ENCODE measurements at regions not wholly inside any gene's neighbourhood (a gene's known extent, or its start where the extent isn't known, plus 50 kb on each side); places are given as distances from the start of the nearest gene placed in this dataset.
"Not testable (repeated sequence)": the region's sequence is repeated elsewhere in the genome, so short reads cannot be mapped to it uniquely, and the experiment has no call there.

GRCh38 chr2:147609301-147609700 is 235.5 kb upstream of the ACVR2A start:
- no peak for DNase-seq (ENCODE audit: low read depth, low spot score)

DNA sequence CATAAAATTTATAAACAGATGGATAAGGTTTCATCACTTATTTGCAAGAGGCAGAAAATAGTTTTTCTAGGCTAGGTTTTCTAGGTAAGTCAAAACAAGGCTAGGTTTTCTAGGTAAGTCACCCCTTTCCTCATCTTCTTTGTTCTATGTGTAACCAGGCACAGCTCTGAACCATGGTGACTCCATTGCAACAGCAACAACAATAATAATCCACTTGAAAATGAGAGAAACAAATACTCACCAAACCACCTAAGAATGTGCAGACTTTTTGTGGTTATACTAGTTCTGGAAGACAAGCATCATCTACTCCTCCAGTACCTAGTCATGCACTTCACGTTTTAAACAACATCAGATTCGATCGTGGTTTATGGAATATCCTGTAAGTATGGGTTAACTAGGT is 237.4 kb upstream of the ACVR2A start:
- DNase-seq (ENCODE audit: low read depth, low spot score), result no peak

DNA sequence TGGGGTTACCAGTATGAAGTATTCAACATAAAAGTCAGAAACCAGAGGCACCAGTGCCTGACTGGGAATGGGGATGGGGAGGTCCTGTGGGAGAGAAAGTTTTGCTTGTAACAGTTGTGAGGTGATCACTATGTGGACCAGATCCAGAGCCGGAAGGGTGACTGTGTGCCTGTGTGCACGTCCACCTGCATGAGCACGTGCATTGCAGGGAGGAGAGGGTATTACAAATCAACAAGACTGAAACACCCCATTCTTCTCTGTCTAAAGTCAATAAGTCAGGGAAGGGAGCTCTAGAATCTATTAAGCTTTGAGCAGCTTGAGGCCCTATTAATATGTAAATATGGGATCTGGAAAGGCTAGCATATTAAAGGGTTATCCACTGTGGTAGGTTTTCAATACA is 241.0 kb upstream of the ACVR2A start:
- DNase-seq (ENCODE audit: low read depth, low spot score), result no peak

GRCh38 chr2:147603447-147603846 is 241.4 kb upstream of the ACVR2A start:
- no peak for DNase-seq (ENCODE audit: low read depth, low spot score)

DNA sequence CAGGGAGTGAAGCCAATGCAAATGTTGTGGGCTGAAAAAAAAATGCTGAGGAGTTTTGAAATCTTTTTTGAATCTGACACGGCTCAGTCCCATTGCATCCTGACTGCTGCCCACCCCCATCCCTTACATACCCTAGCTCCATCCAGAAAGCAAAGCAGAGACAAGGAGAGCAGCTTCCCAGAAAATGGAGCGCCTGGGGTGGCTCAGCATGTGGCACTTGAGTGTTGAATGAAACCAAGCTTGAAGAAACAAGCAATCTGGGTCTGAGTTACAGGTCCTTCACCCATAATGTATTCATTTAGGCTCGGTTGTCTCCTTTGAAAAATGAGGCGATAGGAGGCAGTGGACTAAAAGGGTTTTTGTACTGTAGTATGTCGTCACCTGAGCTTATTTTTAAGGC is 244.2 kb upstream of the ACVR2A start:
- DNase-seq (ENCODE audit: low read depth, low spot score), result no peak

- no peak for DNase-seq (ENCODE audit: low read depth, low spot score)
Measured at GRCh38 chr2:147600223-147600622, 244.6 kb upstream of the ACVR2A start.

DNA sequence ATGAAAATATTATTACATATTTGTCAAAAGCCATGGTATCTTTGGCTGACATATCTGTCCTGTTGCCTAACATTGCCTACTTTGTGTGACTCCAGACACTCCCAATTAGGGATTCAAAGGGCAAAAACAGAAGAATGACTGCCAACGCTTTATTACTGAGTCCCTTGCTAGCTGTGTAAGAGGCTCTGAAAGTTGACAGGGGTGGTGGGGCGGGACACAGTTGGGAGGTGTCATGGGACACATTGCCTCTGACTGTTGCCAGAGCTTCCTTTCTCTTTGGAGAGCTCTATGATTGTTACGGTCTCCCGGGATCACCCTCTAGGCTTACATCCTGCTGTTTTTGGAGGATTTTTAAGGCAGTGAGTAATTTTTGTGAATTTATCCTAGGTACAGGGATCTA is 249.6 kb upstream of the ACVR2A start:
- DNase-seq (ENCODE audit: low read depth, low spot score), result no peak

- no peak for DNase-seq (ENCODE audit: low read depth, low spot score)
Measured at GRCh38 chr2:147594038-147594437, 250.8 kb upstream of the ACVR2A start.

- DNase-seq (ENCODE audit: low read depth, low spot score), result not testable (repeated sequence)
Measured at GRCh38 chr2:147592784-147593183, 252.0 kb upstream of the ACVR2A start.

DNA sequence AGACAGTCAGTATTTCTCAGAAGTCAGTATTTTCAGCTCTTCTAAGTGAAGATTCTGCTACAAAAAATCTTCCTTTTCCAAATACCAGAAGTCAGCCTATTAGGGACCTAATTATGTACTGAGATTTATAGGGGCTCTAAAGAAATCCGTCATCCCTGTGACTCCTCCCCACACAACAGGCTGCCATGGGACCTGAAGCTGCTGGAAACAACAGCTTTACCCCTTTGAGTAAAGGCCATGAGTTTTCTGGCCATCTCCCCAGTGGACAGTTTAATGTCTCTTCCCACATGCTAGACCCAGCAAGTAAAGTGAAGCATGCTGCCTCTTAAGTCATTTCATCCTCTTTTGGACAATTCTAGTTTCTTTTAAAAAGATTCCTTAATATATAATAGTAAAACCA is 255.7 kb upstream of the ACVR2A start:
- DNase-seq (ENCODE audit: low read depth, low spot score), result no peak

DNA sequence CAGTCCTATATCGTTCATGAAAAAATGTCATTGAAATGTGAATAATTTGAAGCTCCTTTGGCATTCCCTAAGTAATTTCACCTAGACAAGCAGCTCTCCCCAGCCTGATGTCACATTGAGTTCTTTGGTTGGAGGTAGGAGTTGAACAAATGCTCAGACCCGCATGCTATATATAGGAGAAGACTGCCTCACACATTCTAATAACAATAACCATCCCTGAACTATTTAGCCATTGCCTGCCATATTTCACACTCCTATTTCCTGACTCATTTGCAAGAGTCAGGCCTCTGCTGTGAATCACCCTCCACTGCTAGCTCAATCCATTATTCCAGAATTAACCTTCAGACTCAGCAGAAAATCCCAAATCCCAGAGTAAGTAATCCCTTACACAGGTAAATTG is 256.6 kb upstream of the ACVR2A start:
- DNase-seq (ENCODE audit: low read depth, low spot score), result no peak

DNA sequence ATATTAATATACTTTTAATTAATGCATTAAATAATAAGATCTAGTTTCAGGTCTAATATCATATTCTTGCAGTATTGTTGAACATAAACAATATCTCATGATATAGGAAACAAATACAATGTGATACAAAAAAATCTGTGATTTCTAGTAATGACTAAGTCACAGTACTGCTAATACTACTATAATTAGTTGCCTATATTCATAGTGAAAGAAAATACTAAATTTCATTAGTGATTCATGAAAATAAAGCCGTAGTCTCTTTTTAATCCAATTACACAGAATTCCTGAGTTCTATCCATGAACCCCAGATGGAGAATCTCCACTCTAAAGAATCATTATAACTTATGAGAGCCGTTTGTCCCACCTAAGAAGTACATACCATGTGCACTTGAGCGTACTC is 266.3 kb upstream of the ACVR2A start:
- DNase-seq (ENCODE audit: low read depth, low spot score), result no peak

DNA sequence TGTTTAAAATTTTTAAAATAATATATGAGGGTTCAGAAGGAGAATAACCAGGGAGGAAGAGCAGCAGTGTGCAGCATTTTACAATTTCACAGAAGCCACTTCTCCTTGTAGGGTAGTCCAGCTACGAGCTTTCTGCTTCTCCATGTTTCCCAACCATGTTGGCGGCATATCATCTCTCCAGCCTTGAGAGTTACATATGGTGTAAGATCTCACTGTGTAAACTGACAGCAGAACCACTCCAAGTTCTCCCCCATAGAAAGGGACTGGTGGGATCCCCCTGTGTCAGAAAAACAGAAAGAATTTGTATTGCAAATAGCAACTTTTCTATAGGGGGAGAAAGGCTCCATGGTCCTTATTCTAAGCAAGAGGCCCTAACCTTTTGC is 266.8 kb upstream of the ACVR2A start:
- no peak for DNase-seq (ENCODE audit: low read depth, low spot score)

DNA sequence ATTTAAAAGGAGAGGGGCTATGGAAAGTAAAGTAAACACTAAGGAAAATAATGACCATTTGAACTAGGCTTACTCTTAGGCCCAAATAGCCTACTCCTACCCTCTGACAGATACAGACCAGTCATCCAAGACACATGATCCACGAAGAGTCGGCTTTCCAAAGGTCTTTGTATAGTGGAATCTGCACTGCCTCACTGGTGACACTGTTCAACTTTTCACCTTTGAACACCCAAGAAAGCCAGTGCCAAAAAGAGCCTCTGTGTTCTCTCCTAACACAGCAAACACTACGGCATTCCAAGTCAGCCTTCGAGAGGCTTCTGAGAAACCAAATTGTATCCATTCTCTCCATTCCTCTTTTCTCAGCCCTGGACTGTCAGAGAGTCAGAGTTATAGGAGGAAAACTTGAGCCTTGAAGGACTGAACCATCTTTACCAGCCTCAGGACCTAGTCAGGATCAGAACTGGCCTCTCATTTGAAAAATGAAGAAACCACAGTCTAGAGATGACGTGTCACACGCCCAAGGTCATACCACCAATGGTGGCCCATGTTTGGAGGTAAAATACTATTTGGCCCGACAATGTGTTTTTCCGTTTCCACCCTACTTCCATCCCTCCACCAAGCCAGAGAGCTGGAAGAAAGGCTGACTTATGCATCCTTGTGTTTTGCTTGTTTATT is 267.4 kb upstream of the ACVR2A start:
- DNase-seq (ENCODE audit: low read depth, low spot score), result no peak

DNA sequence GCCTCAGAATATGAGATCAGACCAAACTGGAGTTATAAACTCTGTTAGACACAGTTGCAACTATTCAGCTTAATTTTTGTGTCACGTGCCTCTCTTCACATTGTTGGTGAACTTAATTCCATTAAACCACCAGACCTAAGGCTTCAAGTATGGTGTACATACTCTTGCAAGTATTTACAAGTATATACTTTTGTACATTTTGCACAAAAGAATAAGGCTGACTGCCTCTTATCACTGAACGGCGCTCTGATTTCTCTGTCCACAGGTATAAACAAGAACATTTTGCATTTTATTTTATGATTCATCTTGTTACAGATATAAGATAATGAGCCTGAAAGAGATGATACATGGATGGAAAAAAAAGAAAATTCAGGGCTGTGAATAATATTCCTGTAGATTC is 269.7 kb upstream of the ACVR2A start:
- DNase-seq (ENCODE audit: low read depth, low spot score), result no peak

GRCh38 chr2:147572622-147573021 is 272.2 kb upstream of the ACVR2A start:
- DNase-seq (ENCODE audit: low read depth, low spot score), result no peak

GRCh38 chr2:147569426-147569825 is 275.4 kb upstream of the ACVR2A start:
- no peak for DNase-seq (ENCODE audit: low read depth, low spot score)

- DNase-seq (ENCODE audit: low read depth, low spot score), result no peak
Measured at GRCh38 chr2:147568109-147568508, 276.7 kb upstream of the ACVR2A start.

DNA sequence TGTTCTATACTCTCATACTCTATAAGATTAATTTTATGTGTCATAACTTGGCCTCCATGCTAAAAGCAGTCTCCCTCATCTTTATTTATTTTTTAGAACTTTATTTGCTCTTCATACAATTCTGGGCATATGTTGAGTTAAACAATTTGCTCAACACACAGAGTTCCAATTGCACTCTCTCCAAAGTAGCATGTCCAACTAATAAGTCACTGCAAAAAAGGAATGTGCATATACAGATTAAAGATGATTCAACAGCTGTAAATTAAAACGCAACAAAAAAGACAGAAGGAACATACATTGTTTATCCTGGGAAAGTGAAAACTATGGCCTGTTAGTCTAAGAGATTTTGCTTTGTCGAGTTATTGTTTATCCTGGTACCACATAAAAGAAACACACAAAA is 277.7 kb upstream of the ACVR2A start:
- DNase-seq (ENCODE audit: low read depth, low spot score), result no peak

- no peak for DNase-seq (ENCODE audit: low read depth, low spot score)
Measured at GRCh38 chr2:147560810-147561535, 283.9 kb upstream of the ACVR2A start.

GRCh38 chr2:147559070-147559725 is 285.6 kb upstream of the ACVR2A start:
- DNase-seq (ENCODE audit: low read depth, low spot score), result no peak

DNA sequence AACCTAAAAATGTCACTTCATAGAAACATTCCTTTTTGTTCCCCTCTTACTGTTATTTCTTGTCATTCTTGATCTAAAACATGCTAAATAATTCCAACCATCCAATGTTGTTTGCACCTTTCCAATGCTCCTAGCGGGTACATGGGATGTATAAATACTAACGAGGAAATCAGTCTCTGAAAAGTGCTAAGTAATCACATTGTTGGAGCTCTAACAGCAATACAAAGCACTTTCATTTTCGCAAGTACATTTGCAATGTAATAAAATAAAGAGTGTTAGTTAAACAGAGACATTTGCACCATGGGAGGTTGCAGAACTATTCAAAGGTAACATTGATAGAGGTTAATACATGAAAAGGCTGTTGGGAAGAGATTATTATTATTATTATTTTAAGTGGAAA is 286.2 kb upstream of the ACVR2A start:
- no peak for DNase-seq (ENCODE audit: low read depth, low spot score)

- no peak for DNase-seq (ENCODE audit: low read depth, low spot score)
Measured at GRCh38 chr2:147554521-147555107, 290.2 kb upstream of the ACVR2A start.

All from smooth muscle cell of the brain vasculature (primary cell).